NOMO-1 treated with dmso at 0.1 percent for 144 hours (cell line): ENCODE measurements at regions not wholly inside any gene's neighbourhood (a gene's known extent, or its start where the extent isn't known, plus 50 kb on each side); places are given as distances from the start of the nearest gene placed in this dataset.

Experiments used
- DNase-seq: peaks from one replicate; lab custom pipeline; 2025; ENCODE audit not compliant: unreplicated experiment; lab: John Stamatoyannopoulos, UW

DNA sequence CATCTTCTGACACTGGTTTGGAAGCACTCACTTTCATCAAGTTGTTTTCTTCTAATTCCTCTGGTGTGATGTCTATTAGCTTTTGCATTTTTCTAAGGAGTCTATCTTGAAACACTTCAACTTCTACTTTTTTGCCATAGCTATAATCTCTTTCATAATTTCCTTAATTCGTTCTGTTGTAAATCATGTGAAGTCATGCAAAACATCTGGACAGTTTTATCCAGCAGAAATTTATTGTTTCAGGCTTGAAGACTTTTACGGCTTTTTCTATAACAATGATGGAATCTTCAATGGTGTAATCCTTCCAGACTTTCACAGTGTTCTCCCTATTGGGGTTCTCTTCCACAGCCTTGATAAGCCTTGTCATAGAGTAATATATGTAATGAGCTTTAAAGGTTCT, 74.9 kb upstream of the PABPC4L start:
- DNase-seq, result no peak

DNA sequence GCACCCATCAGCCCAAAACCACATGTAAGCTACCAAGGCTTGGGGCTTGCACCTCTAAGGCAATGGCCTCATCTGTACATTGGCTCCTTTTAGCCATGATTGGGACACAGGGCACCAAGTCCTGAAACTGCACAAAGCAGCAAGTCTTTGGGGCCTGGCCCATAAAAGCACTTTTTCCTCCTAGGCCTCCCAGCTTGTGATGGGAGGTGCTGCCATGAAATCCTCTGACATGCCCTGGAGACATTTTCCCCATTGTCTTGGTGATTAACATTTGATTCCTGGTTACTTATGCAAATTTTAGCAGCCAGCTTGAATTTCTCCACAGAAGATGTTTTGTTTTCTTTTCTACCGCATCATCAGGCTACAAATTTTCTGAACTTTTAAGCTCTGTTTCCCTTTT, 58.5 kb upstream of the PABPC4L start:
- no peak for DNase-seq
